ENCODE measurements at regions not wholly inside any gene's neighbourhood (a gene's known extent, or its start where the extent isn't known, plus 50 kb on each side); places are given as distances from the start of the nearest gene placed in this dataset.

- TF ChIP-seq POLR2A (IDR thresholded peaks at IDR 0.05) (no peak), EP300 (IDR thresholded peaks at IDR 0.05) (no peak)
- TF ChIP-seq, protein P1, sequence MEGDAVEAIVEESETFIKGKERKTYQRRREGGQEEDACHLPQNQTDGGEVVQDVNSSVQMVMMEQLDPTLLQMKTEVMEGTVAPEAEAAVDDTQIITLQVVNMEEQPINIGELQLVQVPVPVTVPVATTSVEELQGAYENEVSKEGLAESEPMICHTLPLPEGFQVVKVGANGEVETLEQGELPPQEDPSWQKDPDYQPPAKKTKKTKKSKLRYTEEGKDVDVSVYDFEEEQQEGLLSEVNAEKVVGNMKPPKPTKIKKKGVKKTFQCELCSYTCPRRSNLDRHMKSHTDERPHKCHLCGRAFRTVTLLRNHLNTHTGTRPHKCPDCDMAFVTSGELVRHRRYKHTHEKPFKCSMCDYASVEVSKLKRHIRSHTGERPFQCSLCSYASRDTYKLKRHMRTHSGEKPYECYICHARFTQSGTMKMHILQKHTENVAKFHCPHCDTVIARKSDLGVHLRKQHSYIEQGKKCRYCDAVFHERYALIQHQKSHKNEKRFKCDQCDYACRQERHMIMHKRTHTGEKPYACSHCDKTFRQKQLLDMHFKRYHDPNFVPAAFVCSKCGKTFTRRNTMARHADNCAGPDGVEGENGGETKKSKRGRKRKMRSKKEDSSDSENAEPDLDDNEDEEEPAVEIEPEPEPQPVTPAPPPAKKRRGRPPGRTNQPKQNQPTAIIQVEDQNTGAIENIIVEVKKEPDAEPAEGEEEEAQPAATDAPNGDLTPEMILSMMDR (IDR thresholded peaks at IDR 0.05), result no peak
Measured at GRCh38 chr5:125814119-125814518, 609.1 kb upstream of the GRAMD2B start.

Data from sigmoid colon (tissue), 4 donors.